NB4 (cell line): ENCODE measurements at regions not wholly inside any gene's neighbourhood (a gene's known extent, or its start where the extent isn't known, plus 50 kb on each side); places are given as distances from the start of the nearest gene placed in this dataset.

Source experiments
- CTCF ChIP-seq: IDR thresholded peaks from one replicate; pipeline ENCODE4 v1.5.1; 2012; ENCODE audit warnings: low read depth, low read length
- MAX ChIP-seq: IDR thresholded peaks from 2 replicates; pipeline ENCODE4 v1.6.1; 2011; ENCODE audit warnings: low read depth, low read length

- TF ChIP-seq CTCF (no peak), MAX (no peak)
These were observed 102.3 kb downstream of the FOXL1 start for GRCh38 chr16:86680661-86681030.
